HG03469 (cell line): ENCODE measurements at regions not wholly inside any gene's neighbourhood (a gene's known extent, or its start where the extent isn't known, plus 50 kb on each side); places are given as distances from the start of the nearest gene placed in this dataset.

Experiments used
- ATAC-seq: cut with Tn5 transposase; IDR thresholded peaks from one replicate; pipeline ENCODE4 v1.9.1; 2021; ENCODE audit warnings: mild to moderate bottlenecking, moderate library complexity, moderate number of reproducible peaks; ENCODE audit not compliant: unreplicated experiment

DNA sequence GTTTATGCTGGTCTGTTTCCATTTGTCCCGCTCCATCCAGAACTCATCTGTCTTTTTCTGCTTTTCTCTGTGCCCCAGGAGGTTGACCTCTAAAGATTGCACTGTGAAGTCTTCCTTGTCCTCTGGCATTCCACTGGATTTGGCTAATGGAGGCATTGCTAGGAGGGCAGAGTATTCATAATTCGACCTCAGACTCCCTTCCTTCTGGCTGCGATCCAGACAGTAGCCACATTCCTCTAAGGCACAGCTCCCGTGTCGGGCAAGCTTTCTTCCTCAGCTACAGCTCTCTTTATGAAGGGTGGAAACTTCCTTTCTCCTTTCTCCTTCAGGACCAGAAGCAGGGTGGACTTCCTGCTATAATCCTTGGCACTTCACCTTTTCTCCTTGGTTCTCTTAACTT, 175.9 kb downstream of the BAMBI start:
- ATAC-seq, result no peak

DNA sequence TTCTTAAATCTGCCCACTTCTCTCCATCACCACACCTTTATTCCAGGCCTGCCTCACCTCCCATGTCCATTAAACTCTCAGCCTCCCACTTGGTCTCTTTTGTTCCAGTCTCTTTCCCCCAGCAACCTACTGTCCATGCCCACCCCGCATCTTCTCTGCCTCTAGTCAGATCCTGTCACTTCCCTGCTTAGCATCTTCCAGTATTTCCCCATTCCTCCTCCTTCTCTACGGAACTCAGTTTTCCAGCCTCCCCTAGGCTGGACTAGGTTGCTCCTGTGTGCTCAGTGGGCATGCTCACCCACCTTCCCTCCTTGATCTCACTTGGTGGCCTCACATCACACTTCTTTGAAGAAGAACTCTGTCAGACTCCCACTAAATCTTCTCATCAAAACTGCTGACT, 179.8 kb downstream of the BAMBI start:
- no peak for ATAC-seq

DNA sequence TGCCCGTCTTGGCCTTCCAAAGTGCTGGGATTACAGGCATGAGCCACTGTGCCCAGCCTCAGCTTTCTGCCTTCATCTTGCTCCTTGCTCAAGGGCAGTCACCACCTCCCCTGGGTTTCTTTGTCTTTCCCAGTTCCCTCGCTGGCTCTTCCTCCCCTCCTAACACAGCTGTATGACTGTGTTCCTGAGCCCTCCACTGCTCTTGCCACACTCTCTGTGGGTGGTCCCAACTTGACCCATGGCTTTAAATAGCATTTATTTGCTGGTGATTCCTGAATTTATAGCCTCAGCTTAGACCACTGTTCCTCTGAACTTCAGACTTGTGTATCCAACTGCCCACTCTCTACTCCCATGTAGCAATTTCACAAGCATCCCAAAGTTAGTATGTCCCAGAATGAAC, 181.3 kb downstream of the BAMBI start:
- ATAC-seq, result no peak

DNA sequence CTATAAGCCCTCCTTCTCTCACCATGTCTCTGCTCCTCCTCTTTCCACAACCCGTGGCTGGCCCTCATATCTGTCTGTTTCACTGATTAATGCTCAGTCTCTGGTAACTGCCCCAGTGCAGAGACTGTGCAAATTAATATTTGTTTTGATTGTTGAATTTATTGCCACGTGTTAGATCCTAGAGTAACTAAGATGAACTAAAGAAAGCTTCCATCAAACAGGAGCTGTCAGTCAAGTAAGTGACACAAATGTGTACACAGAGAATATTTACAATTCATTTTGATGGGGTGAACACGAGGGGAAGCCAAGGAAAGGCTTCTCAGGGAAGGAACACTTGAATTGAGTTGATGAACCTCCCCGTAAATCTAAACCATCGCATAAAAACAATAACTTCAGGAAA, 182.5 kb downstream of the BAMBI start:
- ATAC-seq, result no peak

DNA sequence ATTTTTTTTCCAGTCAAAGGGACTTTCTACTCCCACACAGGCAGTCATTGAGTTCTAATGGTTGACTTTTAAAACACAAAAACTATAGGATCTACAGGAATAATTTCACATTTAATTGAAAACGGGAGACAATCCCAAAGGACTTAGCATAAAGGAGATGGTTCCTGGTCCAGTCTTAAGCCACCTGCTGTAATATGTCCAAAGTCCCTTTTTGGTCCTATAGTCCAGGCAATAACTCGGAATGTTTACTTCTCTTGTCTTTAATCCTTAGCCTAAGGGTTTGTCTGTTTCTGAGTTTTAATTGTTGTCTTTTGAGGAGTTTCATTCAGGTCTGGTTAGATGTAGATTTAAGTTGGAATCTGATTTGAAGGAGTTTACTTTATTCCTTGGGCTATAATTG, 184.9 kb downstream of the BAMBI start:
- ATAC-seq, result no peak

DNA sequence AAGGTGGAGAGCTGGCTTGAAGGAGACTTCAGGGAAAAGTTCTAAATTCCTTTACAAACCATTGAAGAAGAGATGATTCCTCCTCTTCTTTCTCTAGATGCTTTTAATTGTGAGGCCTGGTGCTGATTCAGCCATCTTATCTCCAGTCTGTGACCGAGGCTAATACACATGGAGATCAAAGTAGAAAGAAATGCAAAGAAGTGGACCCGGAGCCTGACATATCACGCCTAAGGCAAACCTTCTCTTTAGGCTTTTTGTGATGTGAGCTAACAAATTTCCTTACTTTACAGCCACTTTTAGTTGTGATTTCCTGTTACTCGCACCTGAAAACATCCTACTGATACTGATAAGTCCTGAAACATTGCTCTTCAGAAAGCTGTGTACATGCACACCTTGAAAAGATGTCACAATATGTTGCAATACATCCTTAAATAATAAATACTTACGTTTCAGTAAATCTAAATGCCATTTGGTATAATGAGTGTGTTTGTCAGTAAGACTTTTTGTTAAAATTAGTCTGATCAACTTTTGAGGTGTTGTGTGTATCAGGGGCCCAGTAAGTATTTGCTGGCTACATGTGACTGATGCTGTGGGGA, 192.4 kb downstream of the BAMBI start:
- ATAC-seq, result no peak

DNA sequence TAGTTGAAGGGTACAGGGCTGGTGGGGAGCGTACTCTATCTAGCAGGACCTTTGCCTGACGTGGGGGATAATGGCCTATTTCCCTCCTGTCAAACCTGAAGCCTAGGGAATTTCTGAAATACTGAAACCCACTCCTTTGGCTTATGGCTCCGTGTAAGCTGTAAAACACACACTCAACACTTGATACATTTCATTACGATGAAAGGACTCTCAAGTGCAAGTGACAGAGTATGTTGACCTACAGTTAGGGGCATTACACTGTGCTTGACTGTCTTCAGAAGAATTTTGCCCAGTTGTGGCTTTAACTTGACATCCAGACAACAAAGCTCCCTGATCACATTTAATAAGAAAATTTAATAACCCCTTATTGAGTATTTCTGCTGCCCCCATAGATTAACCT, 194.3 kb downstream of the BAMBI start:
- no peak for ATAC-seq

DNA sequence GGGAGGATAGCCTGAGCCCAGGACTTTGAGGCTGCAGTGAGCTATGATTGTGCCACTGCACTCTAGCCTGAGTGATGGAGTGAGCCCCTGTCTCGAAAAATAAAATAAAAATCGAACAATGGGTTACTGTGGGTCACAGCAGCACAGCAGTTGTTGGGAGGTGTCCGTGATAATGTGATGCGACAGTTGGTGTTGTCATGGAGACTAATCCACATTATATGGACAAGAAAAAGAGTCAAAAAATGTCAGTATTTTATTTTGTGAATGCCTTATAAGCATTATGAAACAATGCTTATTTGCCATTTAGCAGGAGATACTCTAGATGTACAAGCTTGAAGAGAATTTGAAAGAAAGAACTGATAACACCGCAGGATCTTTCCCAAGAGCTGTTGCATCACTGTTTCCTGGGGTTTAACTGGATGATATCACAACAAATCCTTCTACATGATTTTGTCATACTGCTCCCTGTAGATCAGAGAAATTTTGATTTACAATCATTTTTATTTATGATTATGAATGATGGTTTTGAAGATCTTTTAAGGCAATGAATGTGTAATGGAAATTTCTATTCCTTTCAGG, 195.4 kb downstream of the BAMBI start:
- ATAC-seq, result no peak

DNA sequence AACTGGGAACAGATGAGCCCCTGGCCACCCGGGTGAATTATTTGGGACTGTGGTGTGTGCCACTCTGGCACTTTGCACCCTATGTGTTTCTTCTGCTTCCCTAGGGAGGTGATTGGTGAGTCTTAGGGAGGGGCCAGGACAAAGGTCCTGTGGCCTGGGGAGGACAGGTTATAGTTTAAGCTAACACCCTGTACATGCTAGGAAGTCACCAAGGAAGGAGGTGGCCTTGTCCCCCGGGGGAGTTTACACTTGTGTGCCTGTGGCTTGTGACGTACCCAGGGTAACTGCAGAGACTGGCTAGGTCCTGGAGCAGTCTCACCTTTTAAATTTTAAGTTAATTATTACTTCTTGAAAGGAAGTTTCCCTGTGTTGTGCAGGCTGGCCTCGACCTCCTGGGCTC, 196.2 kb downstream of the BAMBI start:
- ATAC-seq, result no peak

DNA sequence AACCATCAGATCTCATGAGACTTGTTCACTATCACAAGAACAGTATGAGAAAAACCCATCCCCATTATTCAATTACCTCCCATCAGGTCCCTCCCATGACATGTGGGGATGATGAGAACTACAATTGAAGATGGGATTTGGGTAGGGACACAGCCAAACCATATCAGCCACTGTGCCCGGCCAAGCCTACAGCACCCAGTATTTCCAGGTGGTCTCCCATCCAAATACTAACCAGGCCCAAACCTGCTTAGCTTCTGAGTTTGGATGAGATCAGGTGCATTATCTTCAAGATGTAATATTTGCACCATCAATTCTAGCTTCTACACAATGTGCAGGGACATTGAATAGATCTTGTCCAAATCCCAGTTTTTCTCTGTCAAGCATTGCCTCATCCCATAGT, 196.9 kb downstream of the BAMBI start:
- no peak for ATAC-seq

DNA sequence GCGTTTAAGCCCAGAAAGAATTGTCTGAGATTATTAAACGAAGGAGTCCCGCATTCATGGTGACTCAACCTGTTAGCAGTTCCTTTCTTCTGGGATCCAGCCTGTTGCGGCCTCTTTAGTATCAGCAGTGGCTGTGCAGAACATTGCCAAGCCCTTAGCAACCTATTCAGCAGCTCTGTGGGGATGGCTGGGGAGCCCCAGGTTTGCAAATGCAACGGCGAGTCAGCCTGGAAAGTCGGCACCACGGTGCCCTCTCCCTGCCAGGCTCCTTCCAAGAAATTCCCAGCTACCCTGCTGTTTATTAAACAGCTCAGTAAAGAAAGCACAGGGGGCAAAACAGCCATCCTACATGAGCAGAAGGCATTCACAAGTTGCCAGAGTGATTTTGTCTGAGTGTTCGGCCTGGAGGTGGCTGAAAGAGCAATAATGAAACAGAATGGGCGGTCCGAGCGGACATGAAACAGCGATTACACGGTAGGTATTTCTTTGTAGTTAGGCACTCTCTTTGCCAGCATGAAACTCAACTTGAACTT, 198.3 kb downstream of the BAMBI start:
- no peak for ATAC-seq

DNA sequence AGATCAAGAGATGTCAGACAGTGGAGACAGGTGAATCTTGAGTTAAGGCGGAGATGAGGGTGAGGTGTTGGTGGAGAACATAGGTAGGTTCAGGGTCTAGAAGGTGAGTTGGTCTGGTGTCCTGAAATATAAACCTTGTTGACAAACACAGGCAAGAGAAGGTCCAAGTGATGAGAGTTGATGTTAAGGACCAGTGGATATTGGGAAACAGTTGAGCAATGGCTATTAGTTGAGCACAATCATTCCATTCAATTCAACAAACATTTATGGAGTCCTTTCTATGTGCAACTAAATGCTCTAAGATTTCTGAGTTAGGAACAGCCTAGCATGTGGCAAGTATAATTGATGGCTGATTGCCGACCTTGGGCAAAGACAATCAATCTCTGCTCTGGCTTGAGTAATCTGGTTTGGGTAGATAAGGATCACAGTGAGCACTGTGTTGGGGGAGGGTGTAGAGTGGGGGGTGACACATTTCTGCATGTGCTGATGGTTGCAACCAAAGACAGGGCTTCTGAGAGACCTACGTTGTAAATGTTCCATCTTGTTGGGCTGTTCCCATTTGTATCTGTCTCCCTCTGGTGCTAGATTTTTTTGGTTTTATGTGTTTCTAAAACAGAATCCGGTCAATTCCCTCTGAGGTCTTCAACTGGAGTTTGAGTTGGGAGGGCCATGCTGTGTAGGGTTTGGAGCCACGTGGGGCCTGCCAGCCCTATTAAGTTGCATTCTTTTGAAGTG, 201.1 kb downstream of the BAMBI start:
- no peak for ATAC-seq

DNA sequence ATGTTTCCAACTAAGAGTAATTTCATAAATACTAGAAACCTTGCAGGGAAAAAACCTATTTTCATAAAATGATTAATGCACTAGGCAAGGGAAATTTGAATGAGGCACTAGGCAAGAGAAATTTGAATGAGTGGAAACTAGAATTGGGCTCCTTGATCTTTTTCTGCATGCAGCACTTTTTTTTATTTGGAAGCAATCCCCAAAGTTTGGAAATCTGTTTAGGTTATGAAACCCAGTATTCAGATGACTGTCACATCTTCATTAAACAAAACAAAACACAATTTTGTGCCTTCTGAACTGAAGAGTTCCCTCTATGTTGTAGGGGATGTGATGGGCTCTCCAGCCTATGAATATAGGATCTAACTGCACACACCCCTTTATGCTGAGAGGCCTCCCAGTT, 201.9 kb downstream of the BAMBI start:
- no peak for ATAC-seq

DNA sequence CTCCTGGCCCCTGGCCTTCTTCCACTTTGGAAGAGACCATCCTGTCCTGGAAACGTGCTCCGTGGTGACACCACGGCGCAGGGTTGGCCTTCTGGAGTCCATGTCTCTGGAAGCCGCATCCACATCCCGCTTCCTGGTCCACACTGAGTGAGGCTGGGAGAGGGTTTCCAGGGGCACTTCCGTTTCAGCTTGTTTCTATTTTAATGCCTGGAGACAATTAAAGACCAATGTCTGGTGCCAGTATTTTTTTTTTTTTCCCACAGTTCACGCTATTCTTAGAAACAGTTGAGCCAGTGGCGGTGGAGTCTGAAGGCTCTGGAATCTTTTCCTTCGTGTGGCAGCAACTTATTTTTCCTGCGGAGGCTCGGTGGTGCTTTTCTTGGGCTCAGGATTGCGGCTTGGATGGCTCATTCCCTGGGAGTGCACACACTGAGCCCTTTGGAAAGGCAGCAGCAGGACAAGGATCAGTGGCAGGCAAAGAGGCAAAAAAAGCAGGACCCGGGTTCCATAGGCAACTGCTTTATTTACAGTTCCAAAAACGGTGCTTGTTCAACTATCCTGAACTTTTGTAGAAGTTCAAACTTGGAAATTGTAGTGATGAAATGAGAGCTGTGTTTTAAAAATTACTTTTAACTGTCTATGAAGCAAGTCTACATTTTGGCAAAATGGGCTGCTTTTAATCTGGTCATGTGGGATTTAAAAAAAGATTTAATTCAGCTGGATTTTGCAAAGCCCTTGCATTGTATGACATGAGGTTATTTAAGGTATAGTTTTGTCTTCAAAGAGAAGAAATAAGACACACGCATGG, 202.8 kb downstream of the BAMBI start:
- no peak for ATAC-seq

DNA sequence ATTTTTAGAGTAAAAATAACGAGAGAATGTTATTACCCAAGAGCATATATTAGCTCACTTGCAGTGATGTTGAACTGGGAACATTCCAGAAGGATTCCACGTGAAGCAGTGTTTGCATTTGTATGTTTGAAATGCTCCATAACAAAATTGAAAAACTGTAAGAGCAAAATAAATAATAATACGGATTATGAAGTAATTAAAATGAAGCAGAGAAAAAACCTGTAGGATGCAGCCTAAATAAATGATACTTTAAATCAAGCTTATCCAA, 203.3 kb downstream of the BAMBI start:
- ATAC-seq, result no peak

DNA sequence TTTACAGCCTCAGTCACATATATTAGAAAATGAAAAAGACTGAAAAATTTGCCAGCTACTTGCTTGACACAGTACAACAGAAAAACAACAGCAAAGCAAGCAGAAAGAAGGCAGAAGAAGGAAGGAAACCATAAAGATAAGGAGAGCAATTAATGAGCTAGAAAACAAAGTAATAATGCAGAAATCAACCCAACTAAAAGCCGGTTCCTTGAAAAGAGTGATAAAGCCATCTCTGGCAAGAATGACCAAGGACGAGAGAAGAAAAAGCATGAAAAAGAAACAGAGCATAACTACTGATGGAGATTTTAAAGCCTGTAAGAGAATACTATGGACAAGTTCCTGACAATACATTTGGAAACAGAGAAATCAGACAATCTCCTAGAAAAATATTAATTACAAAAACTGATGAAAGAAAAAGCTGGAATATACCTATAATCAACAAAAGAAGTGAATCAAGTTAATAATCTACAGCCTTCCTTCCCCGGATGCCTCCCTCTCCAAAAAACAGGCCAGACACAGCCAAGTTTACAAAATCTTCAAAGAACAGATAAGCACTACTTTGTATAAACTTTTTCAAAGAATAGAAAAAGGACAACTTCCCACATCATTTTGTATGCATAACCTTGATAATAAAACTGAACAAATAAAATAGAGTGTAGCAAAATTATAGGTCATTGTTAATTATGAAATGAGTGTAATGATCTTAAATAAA, 204.0 kb downstream of the BAMBI start:
- no peak for ATAC-seq

DNA sequence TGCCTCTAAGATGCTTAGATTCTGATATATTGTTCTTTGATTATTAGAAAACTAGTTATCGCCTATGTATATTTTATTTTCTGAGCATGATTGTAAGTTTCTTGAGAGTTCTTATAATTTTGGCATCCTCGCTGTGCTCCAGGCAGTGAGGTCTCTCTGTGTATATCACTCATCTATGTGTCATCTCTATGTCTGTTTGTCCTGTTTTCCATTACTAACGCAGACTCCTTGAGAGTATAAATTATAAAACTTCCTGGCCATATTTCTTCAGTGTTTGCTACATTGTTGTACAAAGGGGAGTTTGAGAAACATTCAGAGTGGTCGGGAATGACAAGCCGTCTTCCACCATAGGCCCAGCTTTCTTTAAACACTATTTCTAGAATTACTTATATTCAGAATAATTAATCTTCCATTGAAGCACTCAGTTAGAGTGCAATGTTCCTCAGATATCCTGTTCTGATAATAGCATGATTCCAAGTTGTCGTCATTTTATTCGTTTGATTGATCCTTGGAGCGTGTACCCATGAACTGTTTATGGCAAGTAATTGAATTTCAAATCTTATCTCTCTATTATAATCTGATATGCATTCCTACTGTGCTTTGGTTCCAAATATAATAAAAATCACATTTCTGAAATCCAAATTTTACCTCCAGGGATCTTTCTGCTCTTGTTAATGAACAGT, 206.6 kb downstream of the BAMBI start:
- ATAC-seq, result no peak

DNA sequence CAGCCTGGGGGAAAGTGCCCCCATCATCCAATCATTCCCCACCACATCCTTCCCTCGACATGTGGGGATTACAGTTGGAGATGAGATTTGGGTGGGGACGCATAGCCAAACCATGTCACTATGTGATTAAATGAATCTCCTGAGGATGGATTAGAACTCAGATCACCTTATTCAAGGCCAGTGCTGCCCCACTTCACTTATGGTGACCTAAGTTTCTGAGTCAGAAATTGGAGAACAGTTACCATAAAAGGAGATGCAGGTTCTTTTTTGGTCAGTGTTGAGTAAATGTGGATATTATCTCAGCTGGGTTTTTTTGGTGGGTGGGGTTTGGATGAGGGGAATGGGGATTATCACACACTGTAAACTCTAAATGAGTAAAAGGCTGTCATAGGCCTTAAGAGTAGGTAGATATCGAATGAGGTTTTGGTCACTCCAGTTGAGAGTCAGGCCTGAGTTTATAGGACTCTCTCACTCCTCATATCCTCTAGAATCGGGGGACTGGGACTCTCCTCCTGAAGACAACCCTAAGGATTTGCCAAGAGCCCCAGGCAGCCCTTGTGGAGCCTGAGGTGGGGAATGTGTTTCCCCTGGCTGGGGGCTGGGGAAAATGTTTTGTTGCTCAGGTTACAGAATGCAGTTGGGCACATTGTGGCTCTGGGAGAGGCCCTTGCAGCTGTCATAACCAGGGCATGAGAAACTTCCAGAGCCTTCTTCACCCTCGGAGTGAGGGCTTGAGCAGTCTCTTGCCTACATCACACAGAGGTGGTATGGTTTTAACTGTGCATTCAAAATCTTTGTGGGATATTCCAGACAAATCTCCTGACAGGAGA, 213.0 kb downstream of the BAMBI start:
- ATAC-seq, result no peak

DNA sequence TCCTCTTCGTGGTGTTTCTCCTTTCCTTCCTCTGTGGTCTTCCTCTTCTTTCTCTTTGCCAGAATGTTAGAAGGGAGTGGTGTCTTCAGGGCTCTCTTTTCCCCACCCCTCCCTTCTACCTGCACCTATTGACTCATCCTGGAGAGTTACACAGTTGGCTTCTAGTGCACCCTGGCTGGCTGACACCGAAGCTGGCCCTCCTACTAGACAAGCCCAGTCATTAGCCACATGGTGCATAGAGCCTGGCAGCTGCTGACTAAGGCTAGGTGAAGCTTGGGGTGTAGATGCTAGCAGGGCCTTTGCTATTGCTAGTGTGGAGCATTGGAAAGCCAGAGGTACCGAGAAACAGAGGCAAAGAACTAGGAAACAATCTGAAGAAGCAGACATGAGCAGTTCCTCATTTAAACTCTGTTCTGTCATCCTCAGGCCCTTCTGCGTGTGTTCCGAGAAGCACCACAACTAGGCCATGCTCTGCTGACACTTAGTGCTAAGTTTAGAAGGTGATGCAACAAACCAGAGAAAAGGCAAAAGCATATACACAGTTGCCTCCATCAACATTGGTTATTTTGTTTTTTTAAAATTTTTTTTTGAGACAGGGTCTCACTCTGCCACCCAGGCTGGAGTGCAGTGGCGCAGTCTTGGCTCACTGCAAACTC, 213.9 kb downstream of the BAMBI start:
- ATAC-seq, result no peak
